ENCODE measurements at regions not wholly inside any gene's neighbourhood (a gene's known extent, or its start where the extent isn't known, plus 50 kb on each side); places are given as distances from the start of the nearest gene placed in this dataset.

DNA sequence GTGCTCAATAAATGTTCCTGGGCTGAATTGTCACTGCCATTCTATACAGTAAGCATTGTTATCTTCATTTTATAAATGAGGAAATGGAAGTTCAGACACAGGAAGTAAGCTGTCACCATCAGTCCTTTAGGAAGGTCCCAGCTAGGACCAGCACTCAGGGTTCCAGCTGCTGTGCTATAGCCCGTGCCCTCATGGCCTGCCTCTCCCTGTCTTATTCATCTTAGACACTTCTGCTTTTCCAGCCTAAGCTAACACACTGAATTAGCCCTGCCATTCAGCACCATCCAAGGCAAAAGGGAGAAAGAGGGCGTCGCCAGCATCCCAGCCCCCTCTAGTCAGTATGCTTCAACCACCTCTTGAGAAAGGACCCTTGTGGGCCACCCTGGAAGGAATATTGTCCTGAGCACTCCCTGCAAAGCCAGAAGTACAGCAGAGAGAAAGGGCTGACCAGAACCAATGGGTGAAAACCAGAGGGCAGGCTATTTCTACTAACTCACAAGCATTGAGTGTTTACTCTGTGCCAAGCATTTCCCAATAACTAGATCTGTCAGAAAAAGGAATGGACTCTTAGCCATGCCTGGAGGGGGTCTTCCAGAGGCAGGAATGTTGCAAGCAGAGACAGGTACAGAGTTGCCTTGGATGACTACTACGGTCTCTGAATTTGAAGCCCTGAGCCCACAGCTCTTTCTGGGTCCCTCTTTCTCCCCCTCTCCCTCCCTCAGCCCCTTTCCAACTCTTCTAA lies 77.9 kb upstream of the NFIA start:
- no peaks in the 10 kb centered on the region for H3K36me3 ChIP-seq
- H3K4me3 ChIP-seq: peak overlapping the region in 1 of 3 donors; percentile 15
- DNase-seq (ENCODE audit: low spot score in 2 of 2): peak in 1 of 2 donors; percentile 76
- H3K4me1 ChIP-seq: no peaks in the 10 kb centered on the region
- no peaks in the 10 kb centered on the region for H3K9me3 ChIP-seq
- H3K27me3 ChIP-seq: no peaks in the 10 kb centered on the region
- intact Hi-C loops (cut with DNase I; ENCODE audit: low total_unique reads): no loop called here
- H3K27ac ChIP-seq: peak overlapping the region; percentile 57 to 77
- TF ChIP-seq POLR2A (IDR thresholded peaks at IDR 0.05): no peak
- TF ChIP-seq, protein P1, sequence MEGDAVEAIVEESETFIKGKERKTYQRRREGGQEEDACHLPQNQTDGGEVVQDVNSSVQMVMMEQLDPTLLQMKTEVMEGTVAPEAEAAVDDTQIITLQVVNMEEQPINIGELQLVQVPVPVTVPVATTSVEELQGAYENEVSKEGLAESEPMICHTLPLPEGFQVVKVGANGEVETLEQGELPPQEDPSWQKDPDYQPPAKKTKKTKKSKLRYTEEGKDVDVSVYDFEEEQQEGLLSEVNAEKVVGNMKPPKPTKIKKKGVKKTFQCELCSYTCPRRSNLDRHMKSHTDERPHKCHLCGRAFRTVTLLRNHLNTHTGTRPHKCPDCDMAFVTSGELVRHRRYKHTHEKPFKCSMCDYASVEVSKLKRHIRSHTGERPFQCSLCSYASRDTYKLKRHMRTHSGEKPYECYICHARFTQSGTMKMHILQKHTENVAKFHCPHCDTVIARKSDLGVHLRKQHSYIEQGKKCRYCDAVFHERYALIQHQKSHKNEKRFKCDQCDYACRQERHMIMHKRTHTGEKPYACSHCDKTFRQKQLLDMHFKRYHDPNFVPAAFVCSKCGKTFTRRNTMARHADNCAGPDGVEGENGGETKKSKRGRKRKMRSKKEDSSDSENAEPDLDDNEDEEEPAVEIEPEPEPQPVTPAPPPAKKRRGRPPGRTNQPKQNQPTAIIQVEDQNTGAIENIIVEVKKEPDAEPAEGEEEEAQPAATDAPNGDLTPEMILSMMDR (IDR thresholded peaks at IDR 0.05): no peak
- no peak for TF ChIP-seq POLR2AphosphoS5 (IDR thresholded peaks at IDR 0.05)

DNA sequence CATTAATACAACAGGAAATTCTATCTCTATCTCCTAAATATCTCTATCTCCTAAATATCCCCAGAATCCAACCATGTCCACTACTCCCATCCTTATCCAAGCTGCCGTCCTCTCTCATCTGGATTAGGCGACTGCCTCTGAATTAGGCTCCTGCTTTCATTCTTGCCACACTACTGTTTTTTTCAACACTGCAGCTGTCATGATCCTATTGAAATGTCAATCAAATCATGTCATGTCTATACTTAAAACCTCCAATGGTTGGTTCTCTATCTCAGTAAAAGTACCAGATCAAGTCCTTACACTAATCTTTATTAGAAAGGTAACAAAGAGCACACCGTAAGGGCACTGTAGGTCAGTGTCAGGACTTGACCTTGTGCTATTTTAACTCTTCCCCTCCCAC lies 82.0 kb upstream of the NFIA start:
- no peak overlapping the region for H3K27ac ChIP-seq
- H3K27me3 ChIP-seq: no peaks in the 10 kb centered on the region
- TF ChIP-seq, protein P1 (IDR thresholded peaks at IDR 0.05): no peak
- TF ChIP-seq POLR2A (IDR thresholded peaks at IDR 0.05) (no peak), POLR2AphosphoS5 (IDR thresholded peaks at IDR 0.05) (no peak)
- no peaks in the 10 kb centered on the region for H3K9me3 ChIP-seq
- no peaks in the 10 kb centered on the region for H3K4me1 ChIP-seq
- DNase-seq (ENCODE audit: low spot score in 2 of 2): no peak
- intact Hi-C loops (cut with DNase I; ENCODE audit: low total_unique reads): no loop called here
- no peak overlapping the region for H3K4me3 ChIP-seq
- H3K36me3 ChIP-seq: no peaks in the 10 kb centered on the region

- H3K4me1 ChIP-seq: no peaks in the 10 kb centered on the region
- DNase-seq (ENCODE audit: low spot score in 2 of 2): no peak
- H3K9me3 ChIP-seq: no peaks in the 10 kb centered on the region
- no peaks in the 10 kb centered on the region for H3K36me3 ChIP-seq
- TF ChIP-seq POLR2AphosphoS5 (IDR thresholded peaks at IDR 0.05) (no peak), POLR2A (IDR thresholded peaks at IDR 0.05) (no peak)
- TF ChIP-seq, protein P1 (IDR thresholded peaks at IDR 0.05): no peak
- no peaks in the 10 kb centered on the region for H3K27me3 ChIP-seq
- intact Hi-C loops (cut with DNase I; ENCODE audit: low total_unique reads): no loop called here
- H3K27ac ChIP-seq: no peak overlapping the region
- no peak overlapping the region for H3K4me3 ChIP-seq
Observed at GRCh38 chr1:60998786-60999185, 83.6 kb upstream of the NFIA start.

- intact Hi-C loops (cut with DNase I; ENCODE audit: low total_unique reads): no loop called here
- H3K9me3 ChIP-seq: no peaks in the 10 kb centered on the region
- no peak overlapping the region for H3K4me3 ChIP-seq
- no peak overlapping the region for H3K27ac ChIP-seq
- DNase-seq (ENCODE audit: low spot score in 2 of 2): no peak
- no peaks in the 10 kb centered on the region for H3K36me3 ChIP-seq
- no peak for TF ChIP-seq POLR2A (IDR thresholded peaks at IDR 0.05)
- TF ChIP-seq POLR2AphosphoS5 (IDR thresholded peaks at IDR 0.05): no peak
- TF ChIP-seq, protein P1 (IDR thresholded peaks at IDR 0.05): no peak
- H3K27me3 ChIP-seq: no peaks in the 10 kb centered on the region
- no peaks in the 10 kb centered on the region for H3K4me1 ChIP-seq
Observed at GRCh38 chr1:60994828-60995492, 87.4 kb upstream of the NFIA start.

- Histone ChIP-seq H3K9me3 (no peaks in the 10 kb centered on the region), H3K4me1 (no peaks in the 10 kb centered on the region), H3K27ac (no peak overlapping the region), H3K4me3 (no peak overlapping the region), H3K36me3 (no peaks in the 10 kb centered on the region), H3K27me3 (no peaks in the 10 kb centered on the region)
- TF ChIP-seq POLR2AphosphoS5 (IDR thresholded peaks at IDR 0.05): no peak
- TF ChIP-seq, protein P1 (IDR thresholded peaks at IDR 0.05): no peak
- no peak for TF ChIP-seq POLR2A (IDR thresholded peaks at IDR 0.05)
- intact Hi-C loops (cut with DNase I; ENCODE audit: low total_unique reads): no loop called here
- DNase-seq (ENCODE audit: low spot score in 2 of 2): no peak
Observed at GRCh38 chr1:60994369-60994768, 88.0 kb upstream of the NFIA start.

Measured in breast epithelium (tissue), 4 donors.